H1 (cell line): ENCODE measurements at regions not wholly inside any gene's neighbourhood (a gene's known extent, or its start where the extent isn't known, plus 50 kb on each side); places are given as distances from the start of the nearest gene placed in this dataset.
"Not testable (repeated sequence)": the region's sequence is repeated elsewhere in the genome, so short reads cannot be mapped to it uniquely, and the experiment has no call there.

Experiments
- CTCF ChIA-PET: fragments of 300-600 bp; sonication (Branson Sonifier 250); formaldehyde crosslinking; loops from one replicate; lab custom pipeline; 2021; ENCODE audit not compliant: partially characterized antibody; lab: Charles Lee
- POLR2A ChIA-PET: fragments of 300-600 bp; sonication (Branson Sonifier 250); formaldehyde crosslinking; loops from one replicate; lab custom pipeline; 2021; ENCODE audit warnings: inconsistent platforms; ENCODE audit not compliant: partially characterized antibody; lab: Charles Lee
- DNase-seq, 2 experiments: peaks; one replicate each; pipeline versions ENCODE4 v3.0.0 to v3.0.0-alpha.2; 2010 to 2022; ENCODE audit warnings: low spot score in 2 of 2, low read depth in 1 of 2, mixed read lengths in 1 of 2
- FAIRE-seq: peaks from 2 replicates; lab custom pipeline; 2011; peaks lifted over from hg19 to GRCh38; lab: Jason Lieb, UNC
- H2AFZ ChIP-seq: 2 replicates; pipeline ENCODE4 v1.8.1; 2012; ENCODE audit warnings: low read length, inconsistent platforms
- H2AK5ac ChIP-seq: 2 replicates; pipeline ENCODE4 v1.6.1; 2013; ENCODE audit warnings: low read depth, low read length
- H2BK120ac ChIP-seq: replicated peaks from 2 replicates; pipeline ENCODE3; 2013; ENCODE audit warnings: low read depth, low read length, inconsistent platforms
- H2BK12ac ChIP-seq: 2 replicates; pipeline ENCODE4 v1.6.1; 2013; ENCODE audit warnings: low read depth, low read length
- H2BK15ac ChIP-seq: 2 replicates; pipeline ENCODE4 v1.6.1; 2013; ENCODE audit warnings: low read length
- H2BK20ac ChIP-seq: 2 replicates; pipeline ENCODE4 v1.6.1; 2013; ENCODE audit warnings: low read length
- H2BK5ac ChIP-seq: 2 replicates; pipeline ENCODE4 v1.6.1; 2013; ENCODE audit warnings: low read depth, low read length
- H3K14ac ChIP-seq: 2 replicates; pipeline ENCODE4 v1.6.1; 2013; ENCODE audit warnings: inconsistent platforms; ENCODE audit not compliant: insufficient read length
- H3K18ac ChIP-seq: 2 replicates; pipeline ENCODE4 v1.6.1; 2013; ENCODE audit warnings: low read length; ENCODE audit errors: extremely low read depth
- H3K23ac ChIP-seq: 2 replicates; pipeline ENCODE4 v1.6.1; 2013; ENCODE audit warnings: inconsistent platforms; ENCODE audit not compliant: insufficient read length
- H3K23me2 ChIP-seq: 2 replicates; pipeline ENCODE4 v1.6.1; 2013; ENCODE audit warnings: low read depth, low read length
- H3K27ac ChIP-seq: 2 replicates; pipeline ENCODE4 v1.6.1; 2011; ENCODE audit warnings: low read depth, low read length, inconsistent platforms
- H3K27me3 ChIP-seq, 4 experiments: replicated peaks in 1 of 4; 1 replicate in 1 of 4; 2 replicates in 3 of 4; pipeline versions ENCODE4 v1.6.1 to v1.8.1; 2011 to 2013; ENCODE audit warnings: low read length in 3 of 4, mild to moderate bottlenecking in 3 of 4, inconsistent platforms in 2 of 4, mixed read lengths in 2 of 4, moderate library complexity in 1 of 4; ENCODE audit not compliant: control insufficient read depth in 3 of 4, insufficient read depth in 3 of 4; ENCODE audit errors: extremely low read depth in 1 of 4
- H3K36me3 ChIP-seq, 4 experiments: 2 replicates each; pipeline versions ENCODE4 v1.6.1 to v1.8.1; 2011 to 2013; ENCODE audit warnings: mild to moderate bottlenecking in 4 of 4, low read length in 3 of 4, moderate library complexity in 2 of 4, control low read depth in 1 of 4, inconsistent platforms in 1 of 4; ENCODE audit not compliant: insufficient read depth in 4 of 4, control insufficient read depth in 2 of 4
- H3K4ac ChIP-seq: replicated peaks from 2 replicates; pipeline ENCODE3; 2013; ENCODE audit warnings: low read length, low read depth, mixed read lengths, inconsistent platforms; ENCODE audit not compliant: insufficient read length
- H3K4me1 ChIP-seq, 4 experiments: replicated peaks in 1 of 4; 1 replicate in 1 of 4; 2 replicates in 3 of 4; pipeline versions ENCODE4 v1.6.1 to v1.8.1; 2011 to 2013; ENCODE audit warnings: low read length in 3 of 4, inconsistent platforms in 2 of 4, mixed read lengths in 1 of 4; ENCODE audit not compliant: insufficient read depth in 4 of 4, control insufficient read depth in 3 of 4
- H3K4me2 ChIP-seq, 2 experiments: 2 replicates each; pipeline versions ENCODE4 v1.6.1 to v1.8.1; 2011 to 2013; ENCODE audit warnings: low read depth in 2 of 2, low read length in 2 of 2, control low read depth in 1 of 2, inconsistent platforms in 1 of 2, mild to moderate bottlenecking in 1 of 2; ENCODE audit not compliant: insufficient read depth in 1 of 2
- H3K4me3 ChIP-seq, 4 experiments: fragments of 200-600, 300-600 bp in 1 of 4; sonication (generic), shearing (Covaris generic), sonication (Bioruptor Twin) in 1 of 4; 2 replicates each; pipeline versions ENCODE4 v1.5.1 to v1.8.1; 2011 to 2016; ENCODE audit warnings: low read length in 4 of 4, low read depth in 3 of 4, control low read depth in 2 of 4, inconsistent platforms in 2 of 4, mild to moderate bottlenecking in 2 of 4, mixed read lengths in 1 of 4, moderate library complexity in 1 of 4; ENCODE audit not compliant: insufficient read depth in 2 of 4; ENCODE audit errors: extremely low read depth in 1 of 4
- H3K56ac ChIP-seq: replicated peaks from 2 replicates; pipeline ENCODE3; 2013; ENCODE audit warnings: low read depth, mild to moderate bottlenecking, mixed read lengths, low read length, inconsistent platforms; ENCODE audit not compliant: insufficient read length
- H3K79me1 ChIP-seq: 2 replicates; pipeline ENCODE4 v1.6.1; 2013; ENCODE audit warnings: low read depth, low read length, control low read depth
- H3K79me2 ChIP-seq, 2 experiments: 2 replicates each; pipeline versions ENCODE4 v1.6.1 to v1.8.1; 2012 to 2013; ENCODE audit warnings: low read length in 2 of 2, mild to moderate bottlenecking in 2 of 2, inconsistent platforms in 1 of 2; ENCODE audit not compliant: insufficient read depth in 2 of 2, control insufficient read depth in 1 of 2
- H3K9ac ChIP-seq, 4 experiments: replicated peaks in 1 of 4; 1 replicate in 1 of 4; 2 replicates in 3 of 4; pipeline versions ENCODE4 v1.6.1 to v1.8.1; 2011 to 2013; ENCODE audit warnings: low read depth in 3 of 4, low read length in 3 of 4, control low read depth in 2 of 4, mild to moderate bottlenecking in 2 of 4, moderate library complexity in 2 of 4, inconsistent platforms in 1 of 4; ENCODE audit errors: extremely low read depth in 1 of 4
- H3K9me3 ChIP-seq, 2 experiments: 2 replicates each; pipeline versions ENCODE4 v1.6.1 to v1.8.1; 2012 to 2013; ENCODE audit warnings: mild to moderate bottlenecking in 2 of 2, moderate library complexity in 2 of 2, control low read depth in 1 of 2, inconsistent platforms in 1 of 2, low read depth in 1 of 2, low read length in 1 of 2, mixed read lengths in 1 of 2; ENCODE audit not compliant: insufficient read depth in 2 of 2
- H4K20me1 ChIP-seq, 2 experiments: replicated peaks in 1 of 2; 2 replicates each; pipeline versions ENCODE3 to v1.8.1; 2011 to 2013; ENCODE audit warnings: inconsistent platforms in 2 of 2, low read length in 2 of 2, mild to moderate bottlenecking in 1 of 2; ENCODE audit not compliant: insufficient read depth in 2 of 2, control insufficient read depth in 1 of 2
- H4K5ac ChIP-seq: 2 replicates; pipeline ENCODE4 v1.6.1; 2013; ENCODE audit warnings: low read length, low read depth, mixed read lengths, inconsistent platforms; ENCODE audit not compliant: insufficient read length
- H4K8ac ChIP-seq: 2 replicates; pipeline ENCODE4 v1.8.0; 2013; ENCODE audit warnings: mild to moderate bottlenecking, moderate library complexity, low read length, inconsistent platforms; ENCODE audit not compliant: insufficient read depth; ENCODE audit errors: extremely low read depth
- H4K91ac ChIP-seq: replicated peaks from 2 replicates; pipeline ENCODE3; 2013; ENCODE audit warnings: low read length, mixed read lengths, inconsistent platforms; ENCODE audit not compliant: insufficient read length
- WGBS, 2 experiments: shearing (Covaris generic) in 1 of 2; methylation state at CpG; one replicate each; pipeline versions ENCODE4 v1.1.6 to v1.1.7; 2013 to 2015; ENCODE audit warnings: low lambda C conversion rate in 2 of 2, mixed read lengths in 2 of 2, inconsistent platforms in 1 of 2, low coverage in 1 of 2, missing lambda C conversion rate in 1 of 2; ENCODE audit not compliant: insufficient replicate concordance in 2 of 2, insufficient coverage in 1 of 2, insufficient read length in 1 of 2; ENCODE audit errors: extremely low coverage in 1 of 2, missing lambda C conversion rate in 1 of 2; 5-methylcytosine and 5-hydroxymethylcytosine counted together
- TF ChIP-seq, protein P1 (sequence below): IDR thresholded peaks from 2 replicates; pipeline ENCODE4 v1.6.1; 2012; ENCODE audit warnings: low read length, inconsistent platforms

DNA sequence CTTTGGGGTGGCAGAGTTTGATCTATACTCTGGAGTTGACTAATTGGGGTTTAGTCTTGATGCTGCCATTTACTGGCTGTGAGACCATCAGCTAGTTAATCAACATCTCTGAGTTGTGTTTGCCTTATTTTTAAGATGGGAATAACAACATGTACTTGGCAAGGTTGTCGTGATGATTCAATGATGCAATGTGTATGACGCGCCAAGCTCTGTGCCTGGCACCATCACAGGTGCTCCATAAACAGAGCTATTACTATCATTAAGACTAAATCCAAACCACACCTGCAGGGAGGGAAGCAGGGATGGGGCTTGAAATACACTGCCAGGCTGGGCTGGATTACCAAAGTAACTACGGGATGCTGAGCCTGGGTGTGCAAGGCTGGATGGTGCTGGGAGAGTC is 60.1 kb upstream of the E2F3 start (continued):
- TF ChIP-seq, protein P1, sequence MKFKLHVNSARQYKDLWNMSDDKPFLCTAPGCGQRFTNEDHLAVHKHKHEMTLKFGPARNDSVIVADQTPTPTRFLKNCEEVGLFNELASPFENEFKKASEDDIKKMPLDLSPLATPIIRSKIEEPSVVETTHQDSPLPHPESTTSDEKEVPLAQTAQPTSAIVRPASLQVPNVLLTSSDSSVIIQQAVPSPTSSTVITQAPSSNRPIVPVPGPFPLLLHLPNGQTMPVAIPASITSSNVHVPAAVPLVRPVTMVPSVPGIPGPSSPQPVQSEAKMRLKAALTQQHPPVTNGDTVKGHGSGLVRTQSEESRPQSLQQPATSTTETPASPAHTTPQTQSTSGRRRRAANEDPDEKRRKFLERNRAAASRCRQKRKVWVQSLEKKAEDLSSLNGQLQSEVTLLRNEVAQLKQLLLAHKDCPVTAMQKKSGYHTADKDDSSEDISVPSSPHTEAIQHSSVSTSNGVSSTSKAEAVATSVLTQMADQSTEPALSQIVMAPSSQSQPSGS: no peak

GRCh38 chr6:20346948-20347347 is 54.7 kb upstream of the E2F3 start:
- POLR2A ChIA-PET: not testable (repeated sequence)

More at GRCh38 chr6:20346948-20347347, 54.7 kb upstream of the E2F3 start:
- not testable (repeated sequence) for H3K27ac ChIP-seq, H3K79me2 ChIP-seq, H2BK5ac ChIP-seq, H3K27me3 ChIP-seq, H3K4me3 ChIP-seq, H3K56ac ChIP-seq, H3K4me1 ChIP-seq, H2AK5ac ChIP-seq, H2BK15ac ChIP-seq, H2BK12ac ChIP-seq, H3K18ac ChIP-seq, DNase-seq, H3K23me2 ChIP-seq, H2AFZ ChIP-seq, H3K4me2 ChIP-seq, H3K9me3 ChIP-seq, H3K9ac ChIP-seq, FAIRE-seq, H2BK120ac ChIP-seq, H3K14ac ChIP-seq, H3K4ac ChIP-seq, H3K23ac ChIP-seq, H3K36me3 ChIP-seq, H4K5ac ChIP-seq, H3K79me1 ChIP-seq, H4K20me1 ChIP-seq, H4K8ac ChIP-seq, H2BK20ac ChIP-seq, H4K91ac ChIP-seq
- 100% methylated on average over 3 of the region's 4 CpGs; no CpG with 5 or more reads in 1 of the 2 experiments for WGBS, 2 experiments
- CTCF ChIA-PET: interaction anchor here (1.4 kb wide), 1 partner anchor 27 kb away, joined by 3 read pairs; no protein-coding TSS in a partner anchor
